Loucy (cell line): ENCODE measurements at regions not wholly inside any gene's neighbourhood (a gene's known extent, or its start where the extent isn't known, plus 50 kb on each side); places are given as distances from the start of the nearest gene placed in this dataset.
"Not testable (repeated sequence)": the region's sequence is repeated elsewhere in the genome, so short reads cannot be mapped to it uniquely, and the experiment has no call there.

Experiments used
- H2AFZ ChIP-seq: fragments of 200-600 bp; sonication (generic); 2 replicates; pipeline ENCODE4 v1.6.0; 2016; ENCODE audit warnings: antibody characterized with exemption, mild to moderate bottlenecking, low read length, moderate library complexity
- H3F3A ChIP-seq: fragments of 200-600 bp; 2 replicates; pipeline ENCODE4 v1.6.0; 2016; ENCODE audit warnings: antibody characterized with exemption, low read depth, mild to moderate bottlenecking
- H3K27me3 ChIP-seq: fragments of 200-600 bp; sonication (generic); 2 replicates; pipeline ENCODE4 v1.6.1; 2014; ENCODE audit warnings: low read length, mild to moderate bottlenecking; ENCODE audit not compliant: insufficient read depth, poor library complexity, severe bottlenecking
- H3K36me3 ChIP-seq: fragments of 200-600 bp; sonication (generic); 2 replicates; pipeline ENCODE4 v1.6.1; 2016; ENCODE audit warnings: low read length; ENCODE audit not compliant: insufficient read depth
- H3K4me1 ChIP-seq: fragments of 200-600 bp; sonication (generic); 2 replicates; pipeline ENCODE4 v1.5.1; 2014; ENCODE audit warnings: low read length, mild to moderate bottlenecking; ENCODE audit not compliant: insufficient read depth, poor library complexity, severe bottlenecking
- H3K4me2 ChIP-seq: fragments of 200-600 bp; sonication (generic); 2 replicates; pipeline ENCODE4 v1.6.0; 2014; ENCODE audit warnings: antibody characterized with exemption, low read length, low read depth, mild to moderate bottlenecking; ENCODE audit not compliant: poor library complexity, severe bottlenecking
- H3K4me3 ChIP-seq: fragments of 200-600 bp; sonication (generic); 2 replicates; pipeline ENCODE4 v1.5.1; 2014; ENCODE audit warnings: low read length, mild to moderate bottlenecking, mixed read lengths; ENCODE audit not compliant: poor library complexity, severe bottlenecking
- H3K79me2 ChIP-seq: fragments of 200-600 bp; sonication (generic); 2 replicates; pipeline ENCODE4 v1.6.1; 2014; ENCODE audit warnings: low read length; ENCODE audit not compliant: insufficient read depth
- H3K9ac ChIP-seq: fragments of 200-600 bp; sonication (generic); 2 replicates; pipeline ENCODE4 v1.6.0; 2014; ENCODE audit warnings: mild to moderate bottlenecking, low read depth, low read length, moderate library complexity; ENCODE audit not compliant: poor library complexity, severe bottlenecking
- H3K9me2 ChIP-seq: fragments of 200-600 bp; sonication (generic); replicated peaks from 2 replicates; pipeline ENCODE4 v1.6.1; 2016; ENCODE audit warnings: low read depth, low read length, mixed read lengths
- H3K9me3 ChIP-seq: fragments of 200-600 bp; sonication (generic); 2 replicates; pipeline ENCODE4 v1.6.1; 2014; ENCODE audit warnings: mild to moderate bottlenecking, antibody characterized with exemption, low read length, low read depth; ENCODE audit not compliant: insufficient read depth
- H4K20me1 ChIP-seq: fragments of 200-600 bp; sonication (generic); 2 replicates; pipeline ENCODE4 v1.6.0; 2014; ENCODE audit warnings: antibody characterized with exemption, low read length, mild to moderate bottlenecking; ENCODE audit not compliant: insufficient read depth, poor library complexity, severe bottlenecking
- CTCF ChIP-seq: fragments of 200-600 bp; sonication (generic); conservative IDR thresholded peaks from 2 replicates; pipeline ENCODE4 v1.5.1; 2014; ENCODE audit warnings: mild to moderate bottlenecking, antibody characterized with exemption, low read length
- EZH2phosphoT487 ChIP-seq: fragments of 200-600 bp; IDR thresholded peaks from 2 replicates; pipeline ENCODE4 v1.6.1; 2018; ENCODE audit warnings: antibody characterized with exemption, mild to moderate bottlenecking, moderate library complexity, borderline replicate concordance

GRCh38 chr6:120938164-120938875 lies 396.0 kb downstream of the TBC1D32 start:
- no peaks in the 10 kb centered on the region; the same call in 1 of the 2 replicates for H3K9me2 ChIP-seq
- no peaks in the 10 kb centered on the region for H3K79me2 ChIP-seq
- no peak overlapping the region for H3K4me2 ChIP-seq
- no peak overlapping the region for H3K4me3 ChIP-seq
- H3K9me3 ChIP-seq: no peaks in the 10 kb centered on the region
- no peaks in the 10 kb centered on the region for H3F3A ChIP-seq
- no peak overlapping the region for H3K9ac ChIP-seq
- TF ChIP-seq EZH2phosphoT487 (no peak), CTCF (no peak)
- no peaks in the 10 kb centered on the region for H3K36me3 ChIP-seq
- H4K20me1 ChIP-seq: no peaks in the 10 kb centered on the region
- no peaks in the 10 kb centered on the region for H3K4me1 ChIP-seq
- no peak overlapping the region for H2AFZ ChIP-seq
- H3K27me3 ChIP-seq: no peaks in the 10 kb centered on the region

- H3K27me3 ChIP-seq: no peaks in the 10 kb centered on the region
- no peak overlapping the region for H3K9ac ChIP-seq
- H3K4me2 ChIP-seq: no peak overlapping the region
- H3F3A ChIP-seq: no peaks in the 10 kb centered on the region
- H2AFZ ChIP-seq: no peak overlapping the region
- H3K79me2 ChIP-seq: no peaks in the 10 kb centered on the region
- no peaks in the 10 kb centered on the region for H3K4me1 ChIP-seq
- no peak for TF ChIP-seq EZH2phosphoT487
- TF ChIP-seq CTCF: no peak
- H3K4me3 ChIP-seq: no peak overlapping the region
- H3K9me3 ChIP-seq: no peaks in the 10 kb centered on the region
- no peaks in the 10 kb centered on the region; the same call in 1 of the 2 replicates for H3K9me2 ChIP-seq
- no peaks in the 10 kb centered on the region for H4K20me1 ChIP-seq
- no peaks in the 10 kb centered on the region for H3K36me3 ChIP-seq
Measured at GRCh38 chr6:120935908-120936307, 398.4 kb downstream of the TBC1D32 start.

- H3K79me2 ChIP-seq: no peaks in the 10 kb centered on the region
- H3K4me2 ChIP-seq: no peak overlapping the region
- H3K4me1 ChIP-seq: no peaks in the 10 kb centered on the region
Measured at GRCh38 chr6:120935016-120935415, 399.3 kb downstream of the TBC1D32 start.

GRCh38 chr6:120931520-120932180 lies 402.6 kb downstream of the TBC1D32 start:
- not testable (repeated sequence) for H3K4me2 ChIP-seq, H3K9ac ChIP-seq, H4K20me1 ChIP-seq, H3K9me3 ChIP-seq, H2AFZ ChIP-seq, H3K27me3 ChIP-seq, H3K36me3 ChIP-seq, H3K4me3 ChIP-seq, H3K79me2 ChIP-seq, H3K4me1 ChIP-seq, H3F3A ChIP-seq, H3K9me2 ChIP-seq

More at GRCh38 chr6:120935016-120935415, 399.3 kb downstream of the TBC1D32 start:
- no peaks in the 10 kb centered on the region for H3K27me3 ChIP-seq
- H3K9ac ChIP-seq: no peak overlapping the region
- TF ChIP-seq CTCF (no peak), EZH2phosphoT487 (no peak)
- no peak overlapping the region for H2AFZ ChIP-seq
- H4K20me1 ChIP-seq: no peaks in the 10 kb centered on the region
- no peaks in the 10 kb centered on the region for H3K9me3 ChIP-seq
- H3F3A ChIP-seq: no peaks in the 10 kb centered on the region
- no peaks in the 10 kb centered on the region for H3K36me3 ChIP-seq
- H3K9me2 ChIP-seq: no peaks in the 10 kb centered on the region
- no peak overlapping the region for H3K4me3 ChIP-seq

GRCh38 chr6:120930500-120930899 lies 403.8 kb downstream of the TBC1D32 start:
- not testable (repeated sequence) for H3K27me3 ChIP-seq, H3K4me3 ChIP-seq, H3K9me2 ChIP-seq, H3K9ac ChIP-seq, H3K9me3 ChIP-seq, H2AFZ ChIP-seq, H3K79me2 ChIP-seq, H3K36me3 ChIP-seq, H3K4me2 ChIP-seq, H3K4me1 ChIP-seq, H4K20me1 ChIP-seq, H3F3A ChIP-seq
